Neutrophil (primary cell): ENCODE measurements at regions not wholly inside any gene's neighbourhood (a gene's known extent, or its start where the extent isn't known, plus 50 kb on each side); places are given as distances from the start of the nearest gene placed in this dataset.

Experiments
- H3K27ac ChIP-seq: fragments of 200-600 bp; sonication (generic); 2 replicates; pipeline ENCODE4 v1.5.1; 2016; ENCODE audit warnings: mild to moderate bottlenecking, moderate library complexity
- H3K27me3 ChIP-seq: fragments of 200-600 bp; sonication (generic); 2 replicates; pipeline ENCODE4 v1.6.0; 2016; ENCODE audit warnings: mild to moderate bottlenecking
- H3K36me3 ChIP-seq: fragments of 200-600 bp; sonication (generic); 2 replicates; pipeline ENCODE4 v1.5.1; 2017
- H3K4me1 ChIP-seq, 2 experiments: fragments of 200-600 bp in 1 of 2; sonication (generic) in 1 of 2; 1 replicate in 1 of 2; 2 replicates in 1 of 2; pipeline versions ENCODE4 v1.5.1 to v1.6.1; 2013 to 2016; ENCODE audit warnings: low read depth in 1 of 2, low read length in 1 of 2, mild to moderate bottlenecking in 1 of 2, moderate library complexity in 1 of 2; ENCODE audit not compliant: control insufficient read depth in 1 of 2, insufficient read depth in 1 of 2
- H3K4me3 ChIP-seq, 2 experiments: fragments of 200-600 bp in 1 of 2; sonication (generic) in 1 of 2; 1 replicate in 1 of 2; 2 replicates in 1 of 2; pipeline ENCODE4 v1.5.1; 2013 to 2016; ENCODE audit warnings: low read depth in 1 of 2, low read length in 1 of 2, mild to moderate bottlenecking in 1 of 2, moderate library complexity in 1 of 2
- H3K9me3 ChIP-seq: fragments of 200-600 bp; sonication (generic); 2 replicates; pipeline ENCODE4 v1.5.1; 2016
- TF ChIP-seq, protein P1 (sequence below): fragments of 200-600 bp; sonication (generic); IDR thresholded peaks from 2 replicates; pipeline ENCODE4 v1.5.1; 2016; ENCODE audit warnings: antibody characterized with exemption

DNA sequence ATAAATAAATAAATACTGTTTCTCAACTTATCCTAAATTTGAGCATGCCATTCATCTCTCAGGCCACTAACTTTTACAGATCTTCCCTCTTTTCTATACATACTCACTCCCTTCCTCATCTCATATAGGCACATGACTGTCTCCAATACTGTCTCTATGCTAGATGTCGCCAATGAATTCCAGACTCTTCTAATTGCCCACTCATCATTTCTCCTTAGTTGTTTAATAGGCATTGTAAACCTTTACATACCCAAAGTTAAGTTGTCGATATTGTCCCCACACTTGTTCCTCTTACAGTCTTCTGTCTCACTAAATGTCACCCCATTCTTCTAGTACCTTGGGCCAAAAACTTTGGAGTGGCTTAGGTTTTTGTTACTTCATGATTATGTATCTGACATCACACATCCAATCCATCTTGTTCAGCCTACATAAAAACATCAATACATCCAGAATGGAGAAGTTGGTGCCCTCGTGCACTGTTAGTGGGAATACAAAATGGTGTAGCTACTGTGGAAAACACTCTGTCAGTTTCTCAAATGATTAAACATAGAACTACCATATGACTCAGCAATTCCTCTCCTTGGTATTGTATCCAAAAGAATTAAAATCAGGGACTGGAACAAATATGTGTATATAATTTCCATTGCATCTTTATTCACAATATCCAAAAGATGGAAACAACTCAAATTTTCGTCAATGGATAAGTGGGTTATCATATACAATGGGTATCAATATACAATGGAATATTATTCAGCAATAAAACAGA, 935.1 kb downstream of the SLC4A3 start:
- Histone ChIP-seq H3K36me3 (no peaks in the 10 kb centered on the region), H3K27ac (no peak overlapping the region), H3K27me3 (no peaks in the 10 kb centered on the region), H3K9me3 (no peaks in the 10 kb centered on the region), H3K4me1 (no peaks in the 10 kb centered on the region), H3K4me3 (no peak overlapping the region)
- TF ChIP-seq, protein P1, sequence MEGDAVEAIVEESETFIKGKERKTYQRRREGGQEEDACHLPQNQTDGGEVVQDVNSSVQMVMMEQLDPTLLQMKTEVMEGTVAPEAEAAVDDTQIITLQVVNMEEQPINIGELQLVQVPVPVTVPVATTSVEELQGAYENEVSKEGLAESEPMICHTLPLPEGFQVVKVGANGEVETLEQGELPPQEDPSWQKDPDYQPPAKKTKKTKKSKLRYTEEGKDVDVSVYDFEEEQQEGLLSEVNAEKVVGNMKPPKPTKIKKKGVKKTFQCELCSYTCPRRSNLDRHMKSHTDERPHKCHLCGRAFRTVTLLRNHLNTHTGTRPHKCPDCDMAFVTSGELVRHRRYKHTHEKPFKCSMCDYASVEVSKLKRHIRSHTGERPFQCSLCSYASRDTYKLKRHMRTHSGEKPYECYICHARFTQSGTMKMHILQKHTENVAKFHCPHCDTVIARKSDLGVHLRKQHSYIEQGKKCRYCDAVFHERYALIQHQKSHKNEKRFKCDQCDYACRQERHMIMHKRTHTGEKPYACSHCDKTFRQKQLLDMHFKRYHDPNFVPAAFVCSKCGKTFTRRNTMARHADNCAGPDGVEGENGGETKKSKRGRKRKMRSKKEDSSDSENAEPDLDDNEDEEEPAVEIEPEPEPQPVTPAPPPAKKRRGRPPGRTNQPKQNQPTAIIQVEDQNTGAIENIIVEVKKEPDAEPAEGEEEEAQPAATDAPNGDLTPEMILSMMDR, result no peak

DNA sequence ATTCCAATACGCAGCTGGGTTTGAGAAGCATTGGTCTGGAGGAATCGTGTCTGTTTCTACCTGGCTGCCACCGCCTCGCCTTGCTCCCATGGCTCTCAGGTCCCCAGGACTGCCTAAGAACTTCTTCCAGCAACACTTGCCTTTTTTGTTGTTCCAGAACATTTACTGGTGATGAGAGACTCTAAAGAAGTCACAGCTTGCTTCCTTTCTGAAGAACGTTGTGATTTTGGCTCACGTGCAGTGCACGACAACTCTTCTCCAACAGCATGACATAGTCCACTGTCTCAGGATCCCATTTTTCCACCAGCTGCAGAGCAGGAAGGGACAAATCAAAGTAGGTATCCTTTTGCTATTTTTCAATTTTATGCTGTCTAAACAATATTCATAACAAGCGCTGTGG, 940.9 kb downstream of the SLC4A3 start:
- TF ChIP-seq, protein P1, result no peak
- Histone ChIP-seq H3K4me1 (no peaks in the 10 kb centered on the region), H3K36me3 (no peaks in the 10 kb centered on the region), H3K4me3 (no peak overlapping the region), H3K9me3 (no peaks in the 10 kb centered on the region), H3K27me3 (no peaks in the 10 kb centered on the region), H3K27ac (no peak overlapping the region)

DNA sequence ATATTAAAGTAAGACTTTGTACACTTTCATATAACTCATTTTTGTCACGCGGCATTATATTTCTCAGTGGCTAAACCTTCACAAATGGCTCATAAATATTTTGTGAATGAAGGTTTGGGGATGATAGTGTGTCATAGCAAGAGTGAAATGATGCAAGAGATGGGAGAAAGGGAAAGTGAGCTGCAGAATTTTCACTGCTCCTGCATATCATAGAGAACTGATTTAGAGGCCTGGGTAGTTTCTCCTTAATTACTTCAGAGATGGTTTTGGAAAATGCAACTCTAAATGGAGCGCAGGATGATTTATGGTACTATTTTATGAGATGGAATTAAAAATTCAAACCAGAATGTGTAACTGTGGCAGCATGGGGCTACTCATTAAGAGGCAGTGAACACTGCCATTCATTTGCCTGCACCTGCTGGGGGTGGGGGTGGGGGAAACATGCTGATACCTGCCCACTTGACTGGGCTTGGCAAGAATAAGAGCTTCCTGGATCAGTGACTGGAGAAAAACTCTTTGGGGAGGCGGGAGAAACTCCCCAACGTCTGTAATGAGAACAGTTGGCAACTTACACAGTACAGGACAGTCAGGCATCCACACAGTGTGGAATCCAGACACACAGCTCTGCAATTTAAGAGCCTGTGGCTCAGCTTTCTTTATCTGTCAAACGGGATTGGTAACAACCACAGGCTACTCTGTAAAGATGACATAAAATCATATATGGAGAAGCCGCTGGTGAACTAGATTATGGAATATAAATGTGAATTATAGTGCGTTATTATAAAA, 941.9 kb downstream of the SLC4A3 start:
- Histone ChIP-seq H3K4me1 (no peaks in the 10 kb centered on the region), H3K4me3 (no peak overlapping the region), H3K27me3 (no peaks in the 10 kb centered on the region), H3K36me3 (no peaks in the 10 kb centered on the region), H3K27ac (no peak overlapping the region), H3K9me3 (no peaks in the 10 kb centered on the region)
- TF ChIP-seq, protein P1, result no peak

DNA sequence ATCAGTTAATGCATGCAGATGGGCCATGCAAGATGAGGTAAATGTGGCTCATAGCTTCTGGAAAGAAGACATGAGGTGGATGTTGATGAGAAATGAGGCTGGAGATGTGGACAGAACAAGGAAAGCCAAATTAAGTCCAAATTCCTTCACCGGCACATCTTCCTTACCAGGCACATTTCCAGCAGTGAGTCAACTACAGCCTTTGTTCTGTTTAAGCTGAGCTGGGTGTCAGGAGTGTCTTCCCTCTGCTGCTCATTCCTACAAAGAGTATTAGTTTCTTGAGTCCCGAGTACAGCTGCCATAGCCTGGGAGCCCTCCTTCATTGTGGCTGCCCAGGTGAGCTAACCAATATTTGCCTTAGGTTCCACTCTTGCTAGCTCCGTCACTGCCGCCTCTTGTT, 945.0 kb downstream of the SLC4A3 start:
- H3K4me3 ChIP-seq, result no peak overlapping the region
- no peaks in the 10 kb centered on the region for H3K36me3 ChIP-seq
- H3K27ac ChIP-seq, result no peak overlapping the region
- TF ChIP-seq, protein P1, result no peak
- H3K4me1 ChIP-seq, result no peaks in the 10 kb centered on the region
- H3K9me3 ChIP-seq, result peaks cover 4% of the 10 kb centered on the region
- H3K27me3 ChIP-seq, result no peaks in the 10 kb centered on the region

DNA sequence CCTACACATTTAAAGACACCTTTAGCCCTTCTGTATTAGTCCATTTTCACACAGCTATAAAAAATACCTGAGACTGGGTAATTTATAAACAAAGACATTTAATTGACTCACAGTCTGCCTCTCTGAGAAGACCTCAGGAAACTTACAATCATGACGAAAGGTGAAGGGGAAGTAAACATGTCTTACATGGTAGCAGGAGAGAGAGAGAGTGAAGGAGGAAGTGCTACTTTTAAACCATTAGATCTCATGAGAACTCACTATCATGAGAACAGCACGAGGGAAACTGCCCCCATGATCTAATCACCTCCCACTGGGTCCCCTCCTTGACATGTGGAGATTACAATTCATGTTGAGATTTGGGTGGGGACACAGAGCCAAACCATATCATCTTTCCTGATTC, 946.6 kb downstream of the SLC4A3 start:
- peaks cover 6% of the 10 kb centered on the region for H3K9me3 ChIP-seq
- H3K27me3 ChIP-seq, result no peaks in the 10 kb centered on the region
- TF ChIP-seq, protein P1, result no peak
- no peak overlapping the region for H3K4me3 ChIP-seq
- H3K36me3 ChIP-seq, result no peaks in the 10 kb centered on the region
- no peak overlapping the region for H3K27ac ChIP-seq
- H3K4me1 ChIP-seq, result no peaks in the 10 kb centered on the region
